22Rv1 (cell line): ENCODE measurements at regions not wholly inside any gene's neighbourhood (a gene's known extent, or its start where the extent isn't known, plus 50 kb on each side); places are given as distances from the start of the nearest gene placed in this dataset.

Experiments
- H3K27ac ChIP-seq: fragments of 450-650 bp; 2 replicates; pipeline ENCODE4 v1.5.1; 2017
- ZFX ChIP-seq: fragments of 450-650 bp; IDR thresholded peaks from 2 replicates; pipeline ENCODE4 v1.6.1; 2017; ENCODE audit warnings: antibody characterized with exemption, borderline replicate concordance
- TF ChIP-seq, protein P1 (sequence below): fragments of 450-650 bp; IDR thresholded peaks from 2 replicates; pipeline ENCODE4 v1.5.1; 2017; ENCODE audit warnings: mild to moderate bottlenecking

DNA sequence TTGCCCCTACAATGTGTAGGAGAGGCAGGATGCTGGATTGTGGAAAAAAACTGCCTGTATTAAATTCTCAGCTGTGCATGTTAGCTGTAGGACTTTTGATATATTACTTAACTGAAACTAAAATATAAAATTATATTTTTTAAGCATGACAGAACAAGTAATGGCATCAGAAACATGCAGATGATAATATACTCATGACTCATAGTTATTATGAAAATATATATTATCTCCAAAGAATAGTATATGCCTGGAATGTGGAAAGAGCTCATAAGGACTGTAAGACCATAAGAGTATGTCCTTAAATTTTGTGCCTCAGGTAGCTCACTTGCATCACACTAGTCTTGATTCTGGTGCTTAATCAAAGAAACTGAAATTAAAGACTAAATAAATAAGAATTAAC, 1100.6 kb downstream of the TECRL start:
- no peak for TF ChIP-seq ZFX
- TF ChIP-seq, protein P1, sequence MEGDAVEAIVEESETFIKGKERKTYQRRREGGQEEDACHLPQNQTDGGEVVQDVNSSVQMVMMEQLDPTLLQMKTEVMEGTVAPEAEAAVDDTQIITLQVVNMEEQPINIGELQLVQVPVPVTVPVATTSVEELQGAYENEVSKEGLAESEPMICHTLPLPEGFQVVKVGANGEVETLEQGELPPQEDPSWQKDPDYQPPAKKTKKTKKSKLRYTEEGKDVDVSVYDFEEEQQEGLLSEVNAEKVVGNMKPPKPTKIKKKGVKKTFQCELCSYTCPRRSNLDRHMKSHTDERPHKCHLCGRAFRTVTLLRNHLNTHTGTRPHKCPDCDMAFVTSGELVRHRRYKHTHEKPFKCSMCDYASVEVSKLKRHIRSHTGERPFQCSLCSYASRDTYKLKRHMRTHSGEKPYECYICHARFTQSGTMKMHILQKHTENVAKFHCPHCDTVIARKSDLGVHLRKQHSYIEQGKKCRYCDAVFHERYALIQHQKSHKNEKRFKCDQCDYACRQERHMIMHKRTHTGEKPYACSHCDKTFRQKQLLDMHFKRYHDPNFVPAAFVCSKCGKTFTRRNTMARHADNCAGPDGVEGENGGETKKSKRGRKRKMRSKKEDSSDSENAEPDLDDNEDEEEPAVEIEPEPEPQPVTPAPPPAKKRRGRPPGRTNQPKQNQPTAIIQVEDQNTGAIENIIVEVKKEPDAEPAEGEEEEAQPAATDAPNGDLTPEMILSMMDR = no peak
- no peak overlapping the region for H3K27ac ChIP-seq

DNA sequence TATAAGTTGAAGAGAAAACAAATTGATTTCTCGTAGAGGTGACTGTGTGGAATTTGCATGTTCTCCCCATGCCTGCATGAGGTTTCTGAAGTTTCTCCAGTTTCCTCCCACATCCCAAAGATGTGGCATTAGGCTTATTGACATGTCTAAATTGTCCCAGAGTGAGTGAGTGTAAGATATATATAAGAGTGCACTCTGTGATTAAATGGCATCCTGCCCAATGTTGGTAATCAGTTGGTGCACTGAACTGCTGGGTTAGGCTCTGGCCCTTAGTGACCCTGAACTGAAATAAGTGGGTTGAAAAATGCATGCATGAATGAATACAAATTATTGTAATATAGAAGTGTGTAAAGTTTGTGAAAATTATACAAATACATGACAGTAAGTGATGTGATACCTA, 1106.5 kb downstream of the TECRL start:
- no peak overlapping the region for H3K27ac ChIP-seq
- no peak for TF ChIP-seq ZFX
- TF ChIP-seq, protein P1 = no peak

DNA sequence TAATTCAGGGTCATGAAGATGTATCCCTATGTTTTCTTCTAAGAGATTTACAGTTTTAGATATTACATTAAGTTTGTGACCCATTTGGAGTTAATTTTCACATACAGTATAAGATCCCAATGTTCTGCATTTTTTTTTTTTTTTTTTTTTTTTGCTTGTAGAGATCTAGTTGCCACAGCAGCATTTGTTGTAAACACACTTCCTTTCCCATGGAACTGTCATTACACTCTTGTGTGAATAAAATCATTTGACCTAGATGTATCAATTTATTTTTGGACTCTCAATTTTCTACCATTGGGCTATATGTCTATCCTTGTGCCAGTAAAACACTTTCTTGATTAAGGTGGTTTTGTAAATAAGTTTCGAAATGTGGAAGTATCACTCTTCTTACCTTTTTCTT, 1107.2 kb downstream of the TECRL start:
- no peak overlapping the region for H3K27ac ChIP-seq
- no peak for TF ChIP-seq ZFX
- TF ChIP-seq, protein P1 = no peak

DNA sequence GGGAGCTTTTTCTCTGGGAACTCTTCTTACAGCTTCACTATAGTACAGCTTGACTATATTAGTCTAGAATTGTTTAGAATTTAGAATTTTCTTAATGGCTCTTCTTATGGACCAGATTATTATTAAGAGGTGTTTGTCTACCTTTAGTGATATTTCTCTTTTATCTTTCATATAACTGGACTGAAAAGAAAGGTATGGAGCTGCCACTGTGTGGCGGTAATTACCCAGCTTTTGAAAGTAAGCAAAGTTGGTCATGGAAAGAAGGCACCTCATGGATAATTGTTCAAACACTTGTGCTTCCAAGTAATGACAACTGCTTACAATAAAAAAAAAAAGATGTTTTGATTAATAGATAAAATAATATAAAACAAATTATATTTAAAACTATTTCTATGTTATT, 1112.5 kb downstream of the TECRL start:
- no peak overlapping the region for H3K27ac ChIP-seq
- no peak for TF ChIP-seq ZFX
- TF ChIP-seq, protein P1 = peak; percentile 49

DNA sequence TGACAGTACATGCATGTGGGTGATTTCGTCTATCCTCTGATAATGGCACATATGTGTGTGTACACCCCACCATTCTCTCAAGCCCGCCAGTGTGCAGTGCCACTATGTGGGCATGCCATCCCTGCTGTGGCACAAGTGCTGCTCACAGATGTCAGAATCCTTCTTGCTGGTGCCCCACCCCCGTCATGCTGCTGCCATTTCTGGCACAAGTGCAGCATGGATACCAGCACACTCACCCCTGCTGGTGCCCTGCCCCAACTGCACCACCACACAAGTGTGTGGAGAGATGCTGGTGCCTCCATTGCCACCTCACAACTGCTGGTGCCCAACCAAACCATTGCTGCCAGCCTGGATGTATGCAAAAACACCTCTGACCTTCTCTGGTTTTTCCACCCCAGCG, 1133.8 kb downstream of the TECRL start:
- H3K27ac ChIP-seq = no peak overlapping the region
- TF ChIP-seq, protein P1 = no peak
- no peak for TF ChIP-seq ZFX

DNA sequence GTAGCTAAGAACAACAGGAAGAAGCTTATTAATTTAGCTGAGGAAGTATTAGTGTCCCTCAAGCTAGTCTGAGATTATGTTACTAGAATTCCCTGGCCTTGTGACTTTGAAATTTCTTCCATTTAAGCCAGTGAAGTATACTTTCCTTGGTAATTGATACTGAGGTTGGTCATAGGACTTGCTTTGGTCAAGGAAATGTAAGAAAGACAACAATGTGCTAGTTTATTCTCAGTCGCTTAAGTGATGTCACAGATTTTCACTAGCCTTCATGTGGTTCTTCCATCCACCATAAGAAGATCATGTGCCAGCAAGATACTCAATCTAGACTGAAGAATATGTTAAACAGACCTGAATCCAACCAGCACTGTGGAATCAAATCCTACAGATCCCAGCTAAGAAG, 1140.1 kb downstream of the TECRL start:
- TF ChIP-seq, protein P1 = no peak
- no peak for TF ChIP-seq ZFX
- H3K27ac ChIP-seq = no peak overlapping the region

DNA sequence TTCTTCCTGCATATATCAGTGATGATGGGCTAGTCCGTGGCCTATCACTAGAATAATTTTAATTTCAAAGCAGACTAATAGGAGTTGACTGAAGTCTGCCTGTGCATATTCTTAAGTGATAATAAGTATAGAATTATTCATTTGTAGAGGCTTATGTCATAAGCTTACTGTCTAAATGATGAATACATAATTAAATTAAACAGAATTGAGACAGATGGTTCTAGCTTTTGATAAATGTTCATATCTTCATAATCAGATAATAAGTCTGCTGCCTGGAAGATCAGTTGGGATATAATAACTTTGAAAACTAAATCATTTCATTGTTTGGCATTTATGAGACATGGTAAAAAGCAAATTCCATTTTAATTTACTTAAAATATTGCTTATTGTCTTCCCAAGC, 1175.6 kb downstream of the TECRL start:
- TF ChIP-seq, protein P1 = no peak
- TF ChIP-seq ZFX = no peak
- H3K27ac ChIP-seq = no peak overlapping the region
